Neural progenitor cell (in vitro differentiated cells): ENCODE measurements at regions not wholly inside any gene's neighbourhood (a gene's known extent, or its start where the extent isn't known, plus 50 kb on each side); places are given as distances from the start of the nearest gene placed in this dataset.
A peak's percentile ranks its signal among the peaks of the same experiment; 100 is the strongest.
"Not testable (repeated sequence)": the region's sequence is repeated elsewhere in the genome, so short reads cannot be mapped to it uniquely, and the experiment has no call there.

ENCODE experiments used
- DNase-seq: peaks from one replicate; pipeline ENCODE4 v3.0.0-alpha.2; 2016; ENCODE audit warnings: low spot score
- H2AFZ ChIP-seq: fragments of 200-600 bp; sonication (generic); replicated peaks from 2 replicates; pipeline ENCODE4 v1.6.1; 2016; ENCODE audit warnings: antibody characterized with exemption
- H3F3A ChIP-seq: fragments of 200-600 bp; sonication (generic); 2 replicates; pipeline ENCODE4 v1.6.1; 2016; ENCODE audit warnings: antibody characterized with exemption, low read depth
- H3K27ac ChIP-seq: fragments of 200-600 bp; sonication (generic); 2 replicates; pipeline ENCODE4 v1.5.1; 2016; ENCODE audit warnings: mild to moderate bottlenecking
- H3K27me3 ChIP-seq: fragments of 200-600 bp; sonication (generic); 2 replicates; pipeline ENCODE4 v1.6.1; 2016; ENCODE audit warnings: mild to moderate bottlenecking, moderate library complexity
- H3K36me3 ChIP-seq: fragments of 200-600 bp; sonication (generic); 2 replicates; pipeline ENCODE4 v1.5.1; 2016
- H3K4me1 ChIP-seq: fragments of 200-600 bp; sonication (generic); 2 replicates; pipeline ENCODE4 v1.6.1; 2016; ENCODE audit warnings: mixed run types
- H3K4me2 ChIP-seq: fragments of 200-600 bp; sonication (generic); 2 replicates; pipeline ENCODE4 v1.6.1; 2016
- H3K4me3 ChIP-seq: fragments of 200-600 bp; sonication (generic); 2 replicates; pipeline ENCODE4 v1.5.1; 2016
- H3K79me2 ChIP-seq: fragments of 200-600 bp; sonication (generic); 2 replicates; pipeline ENCODE4 v1.6.1; 2016; ENCODE audit warnings: low read depth
- H3K9ac ChIP-seq: fragments of 200-600 bp; sonication (generic); 2 replicates; pipeline ENCODE4 v1.6.1; 2016
- H3K9me3 ChIP-seq: fragments of 200-600 bp; sonication (generic); 2 replicates; pipeline ENCODE4 v1.5.1; 2016; ENCODE audit warnings: low read depth
- H4K20me1 ChIP-seq: fragments of 200-600 bp; sonication (generic); 2 replicates; pipeline ENCODE4 v1.6.1; 2016; ENCODE audit warnings: low read depth
- H3K27ac Mint-ChIP-seq: 3 replicates; pipeline ENCODE4 v1.8.0; 2021; ENCODE audit warnings: mixed read lengths
- H3K27me3 Mint-ChIP-seq: 2 replicates; pipeline ENCODE4 v1.8.0; 2022; ENCODE audit warnings: low read depth, mild to moderate bottlenecking, inconsistent platforms, moderate library complexity, mixed read lengths; ENCODE audit not compliant: insufficient read depth
- H3K36me3 Mint-ChIP-seq: 3 replicates; pipeline ENCODE4 v1.8.0; 2021; ENCODE audit warnings: mixed read lengths
- H3K4me1 Mint-ChIP-seq: 3 replicates; pipeline ENCODE4 v1.8.0; 2021; ENCODE audit warnings: mixed read lengths
- H3K4me3 Mint-ChIP-seq: 3 replicates; pipeline ENCODE4 v1.8.0; 2021; ENCODE audit warnings: mild to moderate bottlenecking, moderate library complexity, mixed read lengths
- H3K9me3 Mint-ChIP-seq: 3 replicates; pipeline ENCODE4 v1.8.0; 2020; ENCODE audit warnings: mixed read lengths
- EZH2 ChIP-seq: fragments of 200-600 bp; sonication (generic); IDR thresholded peaks from 2 replicates; pipeline ENCODE4 v1.6.1; 2017; ENCODE audit warnings: antibody characterized with exemption, mild to moderate bottlenecking, moderate library complexity
- EZH2phosphoT487 ChIP-seq: fragments of 200-600 bp; sonication (generic); IDR thresholded peaks from 2 replicates; pipeline ENCODE4 v1.6.1; 2017; ENCODE audit warnings: antibody characterized with exemption
- TF ChIP-seq, protein P1 (sequence below): fragments of 200-600 bp; sonication (generic); IDR thresholded peaks from 2 replicates; pipeline ENCODE4 v1.5.1; 2017; ENCODE audit warnings: antibody characterized with exemption, mild to moderate bottlenecking

- Histone ChIP-seq H4K20me1 (no peaks in the 10 kb centered on the region), H3K79me2 (no peaks in the 10 kb centered on the region), H3K27me3 (no peaks in the 10 kb centered on the region), H3K9ac (no peak overlapping the region), H3K4me3 (no peak overlapping the region), H3F3A (no peaks in the 10 kb centered on the region), H3K36me3 (no peaks in the 10 kb centered on the region), H3K27ac (no peak overlapping the region), H3K9me3 (peaks cover 8% of the 10 kb centered on the region), H3K4me2 (no peak overlapping the region), H2AFZ (no peak overlapping the region), H3K4me1 (no peaks in the 10 kb centered on the region)
- H3K4me3 Mint-ChIP-seq: no peak overlapping the region
- no peak for DNase-seq
- TF ChIP-seq EZH2 (no peak), EZH2phosphoT487 (no peak)
- TF ChIP-seq, protein P1, sequence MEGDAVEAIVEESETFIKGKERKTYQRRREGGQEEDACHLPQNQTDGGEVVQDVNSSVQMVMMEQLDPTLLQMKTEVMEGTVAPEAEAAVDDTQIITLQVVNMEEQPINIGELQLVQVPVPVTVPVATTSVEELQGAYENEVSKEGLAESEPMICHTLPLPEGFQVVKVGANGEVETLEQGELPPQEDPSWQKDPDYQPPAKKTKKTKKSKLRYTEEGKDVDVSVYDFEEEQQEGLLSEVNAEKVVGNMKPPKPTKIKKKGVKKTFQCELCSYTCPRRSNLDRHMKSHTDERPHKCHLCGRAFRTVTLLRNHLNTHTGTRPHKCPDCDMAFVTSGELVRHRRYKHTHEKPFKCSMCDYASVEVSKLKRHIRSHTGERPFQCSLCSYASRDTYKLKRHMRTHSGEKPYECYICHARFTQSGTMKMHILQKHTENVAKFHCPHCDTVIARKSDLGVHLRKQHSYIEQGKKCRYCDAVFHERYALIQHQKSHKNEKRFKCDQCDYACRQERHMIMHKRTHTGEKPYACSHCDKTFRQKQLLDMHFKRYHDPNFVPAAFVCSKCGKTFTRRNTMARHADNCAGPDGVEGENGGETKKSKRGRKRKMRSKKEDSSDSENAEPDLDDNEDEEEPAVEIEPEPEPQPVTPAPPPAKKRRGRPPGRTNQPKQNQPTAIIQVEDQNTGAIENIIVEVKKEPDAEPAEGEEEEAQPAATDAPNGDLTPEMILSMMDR: no peak
- H3K9me3 Mint-ChIP-seq: peaks cover 22% of the 10 kb centered on the region
- H3K27me3 Mint-ChIP-seq: peaks cover 12% of the 10 kb centered on the region
- H3K27ac Mint-ChIP-seq: peak overlapping the region; percentile 3
- no peaks in the 10 kb centered on the region for H3K36me3 Mint-ChIP-seq
- H3K4me1 Mint-ChIP-seq: peaks cover under 1% of the 10 kb centered on the region
Measured at GRCh38 chr15:69874321-69874720, 223.4 kb downstream of the TLE3 start.

- Histone ChIP-seq H3K9ac (no peak overlapping the region), H3K4me3 (no peak overlapping the region), H3K79me2 (no peaks in the 10 kb centered on the region), H2AFZ (no peak overlapping the region), H3K27ac (no peak overlapping the region), H4K20me1 (no peaks in the 10 kb centered on the region), H3K9me3 (peaks cover 8% of the 10 kb centered on the region), H3K27me3 (no peaks in the 10 kb centered on the region), H3K4me1 (no peaks in the 10 kb centered on the region), H3K36me3 (no peaks in the 10 kb centered on the region), H3K4me2 (no peak overlapping the region), H3F3A (no peaks in the 10 kb centered on the region)
- no peak for DNase-seq
- H3K27ac Mint-ChIP-seq: no peak overlapping the region
- H3K36me3 Mint-ChIP-seq: no peaks in the 10 kb centered on the region
- H3K4me3 Mint-ChIP-seq: no peak overlapping the region
- H3K9me3 Mint-ChIP-seq: peaks cover 22% of the 10 kb centered on the region
- H3K27me3 Mint-ChIP-seq: peaks cover 12% of the 10 kb centered on the region
- TF ChIP-seq EZH2 (no peak), EZH2phosphoT487 (no peak)
- TF ChIP-seq, protein P1: no peak
- no peaks in the 10 kb centered on the region for H3K4me1 Mint-ChIP-seq
Measured at GRCh38 chr15:69876064-69876940, 221.4 kb downstream of the TLE3 start.

GRCh38 chr15:69879963-69880362 is 217.8 kb downstream of the TLE3 start:
- not testable (repeated sequence) for H3K4me1 ChIP-seq, H3K27me3 ChIP-seq, H3K36me3 Mint-ChIP-seq, H3K4me1 Mint-ChIP-seq, H3K4me3 ChIP-seq, H2AFZ ChIP-seq, H3F3A ChIP-seq, H3K4me3 Mint-ChIP-seq, H3K4me2 ChIP-seq, H3K79me2 ChIP-seq, H3K36me3 ChIP-seq, H3K9ac ChIP-seq, H3K27ac Mint-ChIP-seq, H3K27ac ChIP-seq, DNase-seq, H3K9me3 ChIP-seq, H4K20me1 ChIP-seq
- Mint-ChIP-seq H3K27me3 (peaks cover 15% of the 10 kb centered on the region), H3K9me3 (peaks cover 13% of the 10 kb centered on the region)

DNA sequence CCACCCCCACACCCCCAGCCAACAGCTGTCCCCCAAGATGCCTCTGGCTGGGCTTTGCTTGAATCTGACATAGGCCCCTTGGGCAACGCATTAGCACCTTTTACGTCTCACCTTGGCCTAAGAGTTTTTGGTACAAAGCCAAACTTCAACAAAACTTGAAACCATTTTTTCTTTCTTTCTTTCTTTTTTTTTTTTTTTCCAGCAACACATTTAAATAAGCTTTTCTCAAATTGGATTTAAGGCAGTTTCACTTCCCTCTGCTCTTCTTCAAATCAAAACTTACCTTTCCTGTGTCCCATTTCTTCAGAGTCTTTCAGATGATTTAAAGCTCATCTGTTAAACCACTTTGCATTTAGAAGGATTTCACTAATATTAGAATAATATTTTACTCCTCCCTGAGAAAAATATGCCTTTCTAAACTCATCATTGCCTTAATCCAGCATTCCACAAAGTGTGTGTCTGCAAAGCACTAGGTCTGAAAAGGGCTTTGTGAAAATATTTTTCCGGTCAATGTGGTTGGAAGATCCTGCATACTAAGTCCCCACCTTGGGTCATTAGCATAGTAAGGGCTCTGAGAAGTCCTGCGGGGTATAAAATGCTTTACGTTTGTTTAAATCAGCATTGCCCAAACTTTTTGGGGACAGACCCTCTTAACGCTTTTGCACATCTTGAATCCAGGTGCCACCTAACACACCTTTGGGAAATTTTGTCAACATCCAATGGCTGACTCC is 217.0 kb downstream of the TLE3 start:
- Mint-ChIP-seq H3K4me3 (no peak overlapping the region), H3K27ac (no peak overlapping the region)

More for the DNA sequence above, 217.0 kb downstream of the TLE3 start:
- H3K27me3 Mint-ChIP-seq: peaks cover 16% of the 10 kb centered on the region
- Histone ChIP-seq H3F3A (peaks cover 5% of the 10 kb centered on the region), H3K4me3 (no peak overlapping the region), H2AFZ (no peak overlapping the region), H3K4me1 (peaks cover 8% of the 10 kb centered on the region), H3K9ac (no peak overlapping the region), H4K20me1 (no peaks in the 10 kb centered on the region), H3K9me3 (no peaks in the 10 kb centered on the region), H3K79me2 (no peaks in the 10 kb centered on the region), H3K27ac (no peak overlapping the region), H3K27me3 (no peaks in the 10 kb centered on the region), H3K36me3 (no peaks in the 10 kb centered on the region), H3K4me2 (no peak overlapping the region)
- H3K4me1 Mint-ChIP-seq: peaks cover 17% of the 10 kb centered on the region
- H3K36me3 Mint-ChIP-seq: no peaks in the 10 kb centered on the region
- DNase-seq: no peak
- TF ChIP-seq EZH2: no peak
- no peak for TF ChIP-seq EZH2phosphoT487
- TF ChIP-seq, protein P1: no peak
- H3K9me3 Mint-ChIP-seq: peaks cover 5% of the 10 kb centered on the region
